Upper lobe of right lung (tissue), 1 donor: ENCODE measurements at regions not wholly inside any gene's neighbourhood (a gene's known extent, or its start where the extent isn't known, plus 50 kb on each side); places are given as distances from the start of the nearest gene placed in this dataset.
"Not testable (repeated sequence)": the region's sequence is repeated elsewhere in the genome, so short reads cannot be mapped to it uniquely, and the experiment has no call there.

Experiments
- ATAC-seq: fragments of 200-7000 bp; cut with Tn5 transposase; one replicate; pipeline ENCODE4 v1.9.1; 2020; ENCODE audit warnings: mild to moderate bottlenecking, moderate library complexity
- DNase-seq: peaks from one replicate; pipeline ENCODE4 v3.0.0-alpha.2; 2020
- H3K27ac ChIP-seq: fragments of 200-600 bp; one replicate; pipeline ENCODE4 v1.8.0; 2022
- H3K27me3 ChIP-seq: fragments of 200-600 bp; one replicate; pipeline ENCODE4 v1.8.0; 2022; ENCODE audit warnings: mild to moderate bottlenecking
- H3K36me3 ChIP-seq: fragments of 200-600 bp; one replicate; pipeline ENCODE4 v1.8.0; 2022
- H3K4me1 ChIP-seq: fragments of 200-600 bp; one replicate; pipeline ENCODE4 v1.8.0; 2022
- H3K4me3 ChIP-seq: fragments of 200-600 bp; one replicate; pipeline ENCODE4 v1.8.0; 2022; ENCODE audit warnings: mild to moderate bottlenecking
- H3K9me3 ChIP-seq: fragments of 200-600 bp; one replicate; pipeline ENCODE4 v1.8.0; 2022
- CTCF ChIP-seq: fragments of 200-600 bp; IDR thresholded peaks from one replicate; pipeline ENCODE4 v1.8.0; 2022; ENCODE audit warnings: antibody characterized with exemption
- intact Hi-C: fragments of 100-400 bp; cut with DNase I; formaldehyde crosslinking; loops from one replicate; pipeline ENCODE4 v1.11.0; 2022
- donor health status: DM: no; HTN: yes; CAD: no; lungs with severe emphysema.

GRCh38 chr2:210768329-210768910 lies 212.0 kb downstream of the CPS1 start:
- Histone ChIP-seq H3K4me3 (no peak overlapping the region), H3K9me3 (no peaks in the 10 kb centered on the region), H3K36me3 (no peaks in the 10 kb centered on the region), H3K27ac (no peak overlapping the region), H3K27me3 (no peaks in the 10 kb centered on the region), H3K4me1 (no peaks in the 10 kb centered on the region)
- ATAC-seq (no peak), DNase-seq (no peak)
- TF ChIP-seq CTCF: no peak
- intact Hi-C loops: no loop called here

DNA sequence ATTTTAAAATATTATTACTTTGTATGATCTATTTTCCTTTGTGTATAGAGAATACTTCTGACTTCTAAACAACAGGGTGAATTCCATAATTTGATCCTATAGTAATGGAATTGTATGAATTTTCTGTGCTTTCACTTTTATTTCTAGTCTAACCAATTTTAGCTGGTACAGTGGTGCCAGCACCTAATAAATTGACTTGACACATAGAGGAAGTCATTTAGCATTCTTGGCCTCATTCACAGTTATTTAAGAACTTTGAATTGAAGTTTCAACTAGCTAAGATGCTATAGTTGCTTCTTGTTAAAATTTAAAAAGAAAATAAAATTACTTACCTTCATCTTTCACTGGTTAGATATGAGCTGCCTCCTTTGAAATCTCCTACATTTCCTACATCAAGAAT lies 220.4 kb downstream of the CPS1 start:
- H3K27ac ChIP-seq: no peak overlapping the region
- no peaks in the 10 kb centered on the region for H3K9me3 ChIP-seq
- no peak overlapping the region for H3K4me3 ChIP-seq
- H3K27me3 ChIP-seq: no peaks in the 10 kb centered on the region
- intact Hi-C loops: no loop called here
- H3K36me3 ChIP-seq: no peaks in the 10 kb centered on the region
- DNase-seq (no peak), ATAC-seq (no peak)
- no peak for TF ChIP-seq CTCF
- no peaks in the 10 kb centered on the region for H3K4me1 ChIP-seq

- Histone ChIP-seq H3K27me3 (no peaks in the 10 kb centered on the region), H3K4me1 (no peaks in the 10 kb centered on the region), H3K27ac (no peak overlapping the region), H3K4me3 (no peak overlapping the region), H3K36me3 (no peaks in the 10 kb centered on the region), H3K9me3 (no peaks in the 10 kb centered on the region)
- no peak for DNase-seq
- TF ChIP-seq CTCF: no peak
- ATAC-seq: no peak
- intact Hi-C loops: no loop called here
Measured at GRCh38 chr2:210782222-210782621, 225.8 kb downstream of the CPS1 start.

DNA sequence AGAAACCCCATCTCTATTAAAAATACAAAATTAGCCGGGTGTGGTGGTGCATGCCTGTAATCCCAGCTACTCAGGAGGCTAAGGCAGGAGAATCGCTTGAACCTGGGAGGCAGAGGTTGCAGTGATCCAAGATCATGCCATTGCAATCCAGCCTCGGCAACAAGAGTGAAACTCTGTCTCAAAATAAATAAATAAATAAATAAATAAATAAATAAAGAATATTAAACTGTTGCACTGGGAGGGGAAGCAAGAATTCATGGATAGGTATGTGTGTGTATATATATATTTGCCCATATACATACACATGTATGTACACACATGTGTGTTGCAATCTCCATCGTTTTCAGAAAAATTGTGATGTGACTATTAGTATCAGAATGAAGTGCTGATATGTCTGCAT lies 231.4 kb downstream of the CPS1 start:
- H3K9me3 ChIP-seq, H3K27ac ChIP-seq, H3K4me3 ChIP-seq, H3K36me3 ChIP-seq, H3K4me1 ChIP-seq, intact Hi-C loops, ATAC-seq, DNase-seq, H3K27me3 ChIP-seq: not testable (repeated sequence)

DNA sequence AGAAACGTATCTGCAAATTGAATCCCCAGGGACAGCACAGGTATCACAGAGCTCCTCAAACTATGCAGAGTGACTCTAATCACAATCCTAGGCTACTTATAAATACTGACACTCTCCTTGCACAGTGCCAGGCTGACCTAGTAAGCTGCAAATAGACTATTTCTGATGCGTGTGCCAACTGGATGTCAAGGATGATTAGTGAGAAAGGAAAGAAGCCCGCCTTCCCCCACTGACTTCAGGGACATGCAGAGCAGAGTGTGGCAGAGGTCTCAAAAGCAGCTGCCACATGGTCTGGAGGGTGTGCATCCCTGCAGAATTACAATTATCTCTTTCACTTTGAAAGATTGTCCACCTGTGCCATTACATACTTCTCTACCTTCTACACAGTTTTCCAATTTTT lies 235.6 kb downstream of the CPS1 start:
- DNase-seq (no peak), ATAC-seq (no peak)
- no peak overlapping the region for H3K4me3 ChIP-seq
- intact Hi-C loops: no loop called here
- H3K27ac ChIP-seq: no peak overlapping the region
- H3K9me3 ChIP-seq: no peaks in the 10 kb centered on the region
- no peak for TF ChIP-seq CTCF
- no peaks in the 10 kb centered on the region for H3K36me3 ChIP-seq
- no peaks in the 10 kb centered on the region for H3K27me3 ChIP-seq
- no peaks in the 10 kb centered on the region for H3K4me1 ChIP-seq

DNA sequence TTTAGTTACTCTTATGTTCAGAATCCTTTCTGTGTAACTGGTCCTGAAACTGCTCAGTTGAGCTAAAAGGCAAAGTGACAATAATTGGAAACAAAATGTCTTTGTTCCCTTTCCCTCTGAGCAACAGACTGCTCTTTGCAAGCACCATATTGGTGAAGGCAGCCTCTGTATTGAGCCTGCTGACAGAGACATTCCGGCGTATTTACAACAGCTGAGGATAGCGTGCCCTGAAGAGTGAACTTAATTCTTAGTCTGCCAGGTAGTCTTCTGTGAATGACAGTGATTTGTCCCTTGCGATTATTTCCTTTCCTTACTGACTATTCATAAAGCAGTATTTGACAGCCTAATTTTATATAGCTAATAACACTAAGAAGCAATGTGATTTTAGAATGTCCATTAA lies 239.1 kb downstream of the CPS1 start:
- ATAC-seq (no peak), DNase-seq (no peak)
- intact Hi-C loops: no loop called here
- Histone ChIP-seq H3K27ac (no peak overlapping the region), H3K36me3 (no peaks in the 10 kb centered on the region), H3K9me3 (no peaks in the 10 kb centered on the region), H3K4me3 (no peak overlapping the region), H3K27me3 (no peaks in the 10 kb centered on the region), H3K4me1 (no peaks in the 10 kb centered on the region)
- no peak for TF ChIP-seq CTCF
